SH-SY5Y (cell line): ENCODE measurements at regions not wholly inside any gene's neighbourhood (a gene's known extent, or its start where the extent isn't known, plus 50 kb on each side); places are given as distances from the start of the nearest gene placed in this dataset.

Experiments used
- GATA2 ChIP-seq: IDR thresholded peaks from 2 replicates; pipeline ENCODE4 v1.6.1; 2011; ENCODE audit warnings: mild to moderate bottlenecking, low read depth, low read length
- GATA3 ChIP-seq: IDR thresholded peaks from 2 replicates; pipeline ENCODE4 v1.6.1; 2011; ENCODE audit warnings: low read depth, mild to moderate bottlenecking, low read length, moderate library complexity

- TF ChIP-seq GATA2: no peak
- no peak for TF ChIP-seq GATA3
Observed at GRCh38 chr4:163747293-163747692, 252.8 kb downstream of the TMA16 start.

GRCh38 chr4:163747886-163748285, 253.4 kb downstream of the TMA16 start:
- TF ChIP-seq GATA3: no peak
- no peak for TF ChIP-seq GATA2

- TF ChIP-seq GATA2 (peak; percentile 54; the same call in 1 of the 2 replicates), GATA3 (no peak)
Observed at GRCh38 chr4:163748449-163748848, 254.0 kb downstream of the TMA16 start.

GRCh38 chr4:163755013-163755412, 260.5 kb downstream of the TMA16 start:
- TF ChIP-seq GATA3 (no peak), GATA2 (no peak)

- TF ChIP-seq GATA3 (no peak), GATA2 (no peak)
Observed at GRCh38 chr4:163757219-163757618, 262.7 kb downstream of the TMA16 start.

GRCh38 chr4:163758032-163758431, 263.5 kb downstream of the TMA16 start:
- no peak for TF ChIP-seq GATA3
- no peak for TF ChIP-seq GATA2

GRCh38 chr4:163762741-163763140, 268.3 kb downstream of the TMA16 start:
- TF ChIP-seq GATA3: no peak
- no peak for TF ChIP-seq GATA2

GRCh38 chr4:163764569-163764968, 270.1 kb downstream of the TMA16 start:
- TF ChIP-seq GATA2: no peak
- TF ChIP-seq GATA3: no peak

GRCh38 chr4:163768014-163768413, 273.5 kb downstream of the TMA16 start:
- TF ChIP-seq GATA3 (no peak), GATA2 (no peak)

- TF ChIP-seq GATA2: no peak
- TF ChIP-seq GATA3: no peak
Observed at GRCh38 chr4:163772238-163772637, 277.7 kb downstream of the TMA16 start.

GRCh38 chr4:163773940-163774339, 279.4 kb downstream of the TMA16 start:
- TF ChIP-seq GATA2: no peak
- TF ChIP-seq GATA3: no peak

GRCh38 chr4:163776957-163777356, 282.5 kb downstream of the TMA16 start:
- TF ChIP-seq GATA3: no peak
- no peak for TF ChIP-seq GATA2

- TF ChIP-seq GATA2 (no peak), GATA3 (no peak)
Observed at GRCh38 chr4:163781726-163782125, 287.2 kb downstream of the TMA16 start.

GRCh38 chr4:163790231-163790630, 295.7 kb downstream of the TMA16 start:
- TF ChIP-seq GATA2 (no peak), GATA3 (no peak)

GRCh38 chr4:163795885-163796284, 301.4 kb downstream of the TMA16 start:
- TF ChIP-seq GATA2 (no peak), GATA3 (no peak)

- no peak for TF ChIP-seq GATA2
- TF ChIP-seq GATA3: no peak
Observed at GRCh38 chr4:163804001-163804400, 309.5 kb downstream of the TMA16 start.
